Calu3 (cell line): ENCODE measurements at regions not wholly inside any gene's neighbourhood (a gene's known extent, or its start where the extent isn't known, plus 50 kb on each side); places are given as distances from the start of the nearest gene placed in this dataset.

Experiments used
- BruUV-seq: library from RNA; stranded (reverse); fragments of 400-500 nt; replicated peaks from 2 replicates; lab custom pipeline; 2021; lab: Mats Ljungman, UMichigan
- CTCF ChIA-PET: fragments of 300-600 bp; sonication (Branson Sonifier 250); formaldehyde crosslinking; loops from one replicate; lab custom pipeline; 2022; ENCODE audit warnings: antibody characterized with exemption; lab: Charles Lee
- DNase-seq: peaks from one replicate; pipeline ENCODE4 v3.0.0; 2022
- H3K27ac Mint-ChIP-seq: one replicate; pipeline ENCODE4 v1.8.0; 2022; ENCODE audit warnings: mixed read lengths; ENCODE audit not compliant: unreplicated experiment
- H3K27me3 Mint-ChIP-seq: one replicate; pipeline ENCODE4 v1.8.0; 2022; ENCODE audit warnings: mixed read lengths; ENCODE audit not compliant: unreplicated experiment
- H3K36me3 Mint-ChIP-seq: one replicate; pipeline ENCODE4 v1.8.0; 2022; ENCODE audit warnings: mild to moderate bottlenecking, moderate library complexity, mixed read lengths; ENCODE audit not compliant: insufficient read depth, unreplicated experiment
- H3K4me1 Mint-ChIP-seq: one replicate; pipeline ENCODE4 v1.8.0; 2022; ENCODE audit warnings: mild to moderate bottlenecking, low read depth, mixed read lengths; ENCODE audit not compliant: unreplicated experiment
- H3K4me3 Mint-ChIP-seq: one replicate; pipeline ENCODE4 v1.8.0; 2022; ENCODE audit warnings: mild to moderate bottlenecking, low read depth, moderate library complexity, mixed read lengths; ENCODE audit not compliant: unreplicated experiment
- H3K9me3 Mint-ChIP-seq: one replicate; pipeline ENCODE4 v1.8.0; 2022; ENCODE audit warnings: low read depth, mixed read lengths; ENCODE audit not compliant: unreplicated experiment
- CTCF ChIP-seq: fragments of 200-600 bp; IDR thresholded peaks from one replicate; pipeline ENCODE4 v1.8.0; 2022; ENCODE audit warnings: antibody characterized with exemption; ENCODE audit not compliant: unreplicated experiment
- intact Hi-C: fragments of 100-400 bp; cut with micrococcal nuclease; formaldehyde crosslinking; loops from one replicate; pipeline ENCODE4 v1.10.0; 2022; ENCODE audit not compliant: unreplicated experiment

- Mint-ChIP-seq H3K36me3 (no peaks in the 10 kb centered on the region), H3K9me3 (no peaks in the 10 kb centered on the region), H3K4me3 (no peak overlapping the region), H3K4me1 (no peaks in the 10 kb centered on the region), H3K27ac (no peak overlapping the region), H3K27me3 (no peaks in the 10 kb centered on the region)
- intact Hi-C loops: no loop called here
- TF ChIP-seq CTCF: no peak
- CTCF ChIA-PET: no interaction called here
- no TSS peak for BruUV-seq
- no peak for DNase-seq
Measured at GRCh38 chr13:63367522-63368198, 1952.0 kb upstream of the PCDH20 start.

- CTCF ChIA-PET: no interaction called here
- no peak for TF ChIP-seq CTCF
- no peak for DNase-seq
- Mint-ChIP-seq H3K36me3 (no peaks in the 10 kb centered on the region), H3K4me3 (no peak overlapping the region), H3K9me3 (no peaks in the 10 kb centered on the region), H3K4me1 (no peaks in the 10 kb centered on the region), H3K27ac (no peak overlapping the region), H3K27me3 (no peaks in the 10 kb centered on the region)
- BruUV-seq: no TSS peak
- intact Hi-C loops: no loop called here
Measured at GRCh38 chr13:63364159-63364558, 1948.5 kb upstream of the PCDH20 start.

DNA sequence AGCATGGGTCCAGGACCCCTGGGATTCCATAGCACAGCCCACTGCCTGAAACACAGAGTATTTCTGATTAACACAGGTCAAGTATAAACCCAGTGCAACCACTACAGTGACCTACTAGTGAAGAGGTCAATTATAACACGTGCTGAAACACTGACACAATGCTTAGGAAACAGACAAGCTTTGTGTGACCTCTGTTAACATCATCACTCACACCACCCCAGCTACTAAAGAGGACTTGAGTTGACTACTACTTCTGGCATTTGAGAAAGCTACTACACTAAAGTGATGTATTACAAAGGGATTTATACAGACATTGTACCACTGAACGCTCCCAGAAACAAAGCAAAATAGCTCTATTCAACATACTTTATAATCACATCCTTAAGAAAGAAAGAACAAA, 1935.9 kb upstream of the PCDH20 start:
- TF ChIP-seq CTCF: no peak
- H3K9me3 Mint-ChIP-seq: peaks cover 2% of the 10 kb centered on the region
- H3K27ac Mint-ChIP-seq: no peak overlapping the region
- CTCF ChIA-PET: no interaction called here
- H3K27me3 Mint-ChIP-seq: no peaks in the 10 kb centered on the region
- no peak overlapping the region for H3K4me3 Mint-ChIP-seq
- DNase-seq: no peak
- no peaks in the 10 kb centered on the region for H3K36me3 Mint-ChIP-seq
- intact Hi-C loops: no loop called here
- no TSS peak for BruUV-seq
- H3K4me1 Mint-ChIP-seq: no peaks in the 10 kb centered on the region

GRCh38 chr13:63351081-63351480, 1935.4 kb upstream of the PCDH20 start:
- H3K27me3 Mint-ChIP-seq: no peaks in the 10 kb centered on the region
- CTCF ChIA-PET: no interaction called here

More at GRCh38 chr13:63351081-63351480, 1935.4 kb upstream of the PCDH20 start:
- H3K9me3 Mint-ChIP-seq: peaks cover 2% of the 10 kb centered on the region
- no peak overlapping the region for H3K27ac Mint-ChIP-seq
- DNase-seq: no peak
- H3K4me1 Mint-ChIP-seq: no peaks in the 10 kb centered on the region
- no peak overlapping the region for H3K4me3 Mint-ChIP-seq
- H3K36me3 Mint-ChIP-seq: no peaks in the 10 kb centered on the region
- intact Hi-C loops: no loop called here
- no peak for TF ChIP-seq CTCF
- BruUV-seq: no TSS peak
